ENCODE measurements at regions not wholly inside any gene's neighbourhood (a gene's known extent, or its start where the extent isn't known, plus 50 kb on each side); places are given as distances from the start of the nearest gene placed in this dataset.

DNA sequence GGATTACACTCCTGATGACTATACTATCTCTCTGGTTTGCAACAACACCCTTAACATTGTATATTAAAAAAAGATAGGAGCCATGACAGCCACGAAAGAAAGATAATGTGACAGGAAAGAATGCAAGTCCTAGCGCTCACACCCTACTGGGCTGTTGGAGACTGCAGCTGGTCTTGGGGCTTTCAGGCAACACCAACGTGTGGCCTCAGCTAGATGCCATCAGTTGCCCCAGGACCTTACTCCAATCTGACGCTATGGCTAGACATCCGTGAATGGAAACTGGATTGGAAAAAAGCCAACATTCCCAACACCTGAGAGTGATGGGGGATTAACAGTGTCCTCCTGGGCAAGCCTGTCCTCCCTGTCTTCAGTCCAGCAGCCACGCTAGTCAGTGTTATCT is 357.4 kb upstream of the GULP1 start:
- no peak for DNase-seq (ENCODE audit: low read depth, low spot score)

DNA sequence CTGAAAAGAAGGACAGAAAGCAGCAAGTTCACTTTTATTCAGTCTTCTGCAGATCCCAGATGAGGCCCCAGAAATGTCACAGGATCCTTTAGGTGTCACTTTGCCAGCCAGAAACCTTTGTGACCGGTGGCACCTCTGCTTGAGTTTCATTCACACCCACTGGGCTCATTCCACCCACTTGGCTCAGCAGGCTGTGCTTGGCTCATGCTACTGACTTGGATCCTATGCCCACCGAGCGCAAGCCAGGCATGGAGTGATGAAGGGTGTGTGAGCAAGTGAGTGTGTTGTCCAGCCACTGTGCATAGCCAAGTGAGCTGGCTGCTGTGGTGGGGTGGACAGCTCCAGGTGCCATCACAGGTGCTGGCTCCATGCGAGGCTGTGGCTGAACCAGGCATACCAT is 357.0 kb upstream of the GULP1 start:
- no peak for DNase-seq (ENCODE audit: low read depth, low spot score)

DNA sequence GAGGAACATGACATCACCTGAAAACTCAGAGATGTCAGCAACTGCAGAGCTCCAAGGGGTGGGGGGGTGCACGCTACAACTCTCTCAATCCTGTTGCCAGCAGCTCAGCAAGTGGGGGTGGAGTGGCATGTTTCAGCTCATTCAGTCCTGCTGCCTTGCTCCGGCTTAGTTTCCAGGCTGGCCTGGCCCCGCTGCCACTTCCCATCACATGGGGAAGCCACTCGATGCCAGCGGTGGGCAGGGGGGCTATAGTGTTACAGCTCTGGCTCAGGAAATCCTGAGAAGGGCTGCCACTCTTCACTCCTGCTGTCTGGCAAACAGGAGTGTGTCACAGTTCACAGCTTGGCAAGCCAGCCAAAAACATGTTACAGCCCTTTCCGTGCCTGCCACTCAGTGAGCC is 356.5 kb upstream of the GULP1 start:
- DNase-seq (ENCODE audit: low read depth, low spot score) = no peak

DNA sequence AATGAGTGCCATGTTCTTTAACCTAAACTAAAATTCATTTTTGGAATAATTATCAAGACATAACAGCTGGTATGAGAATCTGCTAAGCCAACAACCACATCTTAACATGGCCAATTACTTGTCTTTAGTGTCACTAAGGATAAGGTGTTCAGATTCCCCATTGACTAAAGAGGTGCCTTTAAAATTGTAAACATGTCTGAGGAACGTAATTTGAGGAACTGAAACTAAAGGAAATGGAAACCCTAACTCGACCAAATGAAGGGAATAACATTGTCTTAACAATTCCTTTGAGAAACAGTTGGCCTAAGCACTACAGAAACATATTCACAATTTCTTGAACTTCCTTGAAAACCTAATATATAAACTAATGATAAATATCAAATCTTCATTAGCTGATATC is 355.4 kb upstream of the GULP1 start:
- no peak for DNase-seq (ENCODE audit: low read depth, low spot score)

DNA sequence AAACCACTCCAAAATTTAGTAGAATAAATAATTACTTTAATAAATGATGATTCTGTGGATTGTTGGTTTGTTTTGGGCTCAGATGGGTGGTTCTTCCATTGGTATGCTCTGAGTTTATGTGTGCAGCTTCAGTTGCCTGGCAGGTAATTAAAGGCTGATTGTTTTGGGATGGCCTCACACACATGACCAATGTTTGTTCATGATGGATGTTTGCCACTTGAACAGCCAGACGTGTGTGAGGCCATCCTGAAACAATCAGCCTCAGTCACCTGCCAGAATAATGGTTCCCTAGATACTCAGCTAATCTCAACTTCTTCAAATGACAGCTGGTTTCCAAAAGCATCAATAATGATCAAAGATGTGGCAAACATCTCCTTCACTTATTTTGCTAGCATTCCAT is 352.5 kb upstream of the GULP1 start:
- DNase-seq (ENCODE audit: low read depth, low spot score) = no peak

DNA sequence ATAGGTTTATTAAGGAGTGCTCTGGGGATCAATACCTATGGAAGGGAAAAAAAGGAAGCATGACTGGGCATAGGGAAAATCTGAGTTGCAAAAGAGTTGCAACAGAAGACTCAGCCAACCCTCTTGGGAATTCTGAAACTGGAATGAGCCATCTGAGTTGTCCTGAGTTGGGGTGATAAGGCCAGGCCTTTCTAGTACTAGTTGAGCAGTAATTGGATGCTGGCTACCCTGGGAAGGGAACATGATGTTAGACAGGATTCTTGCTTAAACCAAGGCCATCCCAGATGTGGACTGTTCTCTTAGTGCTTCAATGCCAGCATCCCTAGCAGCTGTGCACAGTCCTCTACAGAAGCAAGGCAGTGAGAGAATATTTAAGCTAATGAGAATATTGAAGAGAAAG is 348.8 kb upstream of the GULP1 start:
- no peak for DNase-seq (ENCODE audit: low read depth, low spot score)

DNA sequence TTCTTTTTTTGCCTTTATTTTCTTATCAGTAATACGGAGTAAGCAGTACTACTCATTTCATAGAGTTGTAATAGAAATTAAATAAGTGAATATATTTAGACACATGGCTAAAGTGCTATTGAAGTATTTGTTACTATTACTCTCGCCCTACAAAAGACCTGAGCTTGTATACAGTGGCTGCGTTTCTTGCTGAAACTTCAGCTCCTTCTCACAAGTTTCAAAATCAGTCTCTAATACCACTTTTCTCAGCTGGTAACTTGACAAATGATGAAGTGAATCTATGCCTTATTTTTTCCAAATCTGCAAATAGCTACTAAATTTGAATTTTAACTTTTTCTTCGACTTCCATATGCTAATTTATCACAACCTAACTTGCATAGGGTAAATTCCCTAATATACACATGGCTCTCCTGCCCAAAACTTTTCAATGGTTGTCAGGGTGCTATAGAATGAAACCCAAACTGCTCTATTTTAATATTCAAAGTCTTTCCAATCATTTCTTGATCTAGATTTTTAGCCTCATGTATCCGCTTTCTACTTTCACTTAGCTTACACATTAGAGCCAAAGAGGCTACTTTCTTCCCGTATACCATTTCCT is 347.8 kb upstream of the GULP1 start:
- no peak for DNase-seq (ENCODE audit: low read depth, low spot score)

DNA sequence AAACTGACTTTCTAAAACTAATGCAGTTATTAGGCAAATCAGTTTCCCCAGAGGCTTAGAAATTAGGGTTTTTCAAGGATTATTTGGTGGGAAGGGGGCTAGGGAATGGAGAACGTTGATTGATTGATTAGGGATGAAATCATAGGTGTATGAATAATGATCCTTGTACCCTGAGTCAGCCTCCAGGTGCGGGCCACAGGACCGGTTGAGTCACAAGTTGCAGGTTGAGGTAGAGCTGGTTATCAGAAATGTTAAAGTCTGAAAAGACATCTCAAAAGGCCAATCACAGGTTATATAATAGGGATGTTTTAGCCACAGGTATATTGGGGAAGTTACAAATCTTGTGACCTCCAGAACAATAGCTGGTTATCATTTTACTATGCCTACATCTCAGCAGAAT is 341.8 kb upstream of the GULP1 start:
- no peak for DNase-seq (ENCODE audit: low read depth, low spot score)

DNA sequence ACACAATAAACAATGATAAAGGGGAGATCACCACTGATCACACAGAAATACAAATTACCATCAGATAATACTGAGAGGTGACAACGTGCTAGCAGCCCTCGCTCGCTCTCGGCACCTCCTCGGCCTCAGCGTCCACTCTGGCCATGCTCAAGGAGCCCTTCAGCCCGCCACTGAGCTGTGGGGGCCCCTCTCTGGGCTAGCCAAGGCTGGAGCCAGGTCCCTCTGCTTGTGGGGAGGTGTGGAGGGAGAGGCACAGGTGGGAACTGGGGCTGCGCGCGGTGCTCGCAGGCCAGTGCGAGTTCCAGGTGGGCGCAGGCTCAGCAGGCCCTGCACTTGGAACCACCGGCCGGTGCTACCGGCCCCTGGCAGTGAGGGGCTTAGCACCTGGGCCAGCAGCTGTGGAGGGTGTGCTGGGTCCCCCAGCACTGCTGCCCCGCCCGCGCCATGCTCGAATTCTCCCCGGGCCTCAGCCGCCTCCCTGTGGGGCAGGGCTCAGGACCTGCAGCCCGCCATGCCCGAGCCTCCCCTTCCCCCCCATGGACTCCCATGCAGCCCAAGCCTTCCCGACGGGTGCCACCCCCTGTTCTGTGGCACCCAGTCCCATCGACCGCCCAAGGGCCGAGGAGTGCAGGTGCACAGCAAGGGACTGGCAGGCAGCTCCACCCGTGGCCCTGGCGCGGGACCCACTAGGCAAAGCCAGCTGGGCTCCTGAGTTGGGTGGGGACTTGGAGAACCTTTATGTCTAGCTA is 340.0 kb upstream of the GULP1 start:
- no peak for DNase-seq (ENCODE audit: low read depth, low spot score)

DNA sequence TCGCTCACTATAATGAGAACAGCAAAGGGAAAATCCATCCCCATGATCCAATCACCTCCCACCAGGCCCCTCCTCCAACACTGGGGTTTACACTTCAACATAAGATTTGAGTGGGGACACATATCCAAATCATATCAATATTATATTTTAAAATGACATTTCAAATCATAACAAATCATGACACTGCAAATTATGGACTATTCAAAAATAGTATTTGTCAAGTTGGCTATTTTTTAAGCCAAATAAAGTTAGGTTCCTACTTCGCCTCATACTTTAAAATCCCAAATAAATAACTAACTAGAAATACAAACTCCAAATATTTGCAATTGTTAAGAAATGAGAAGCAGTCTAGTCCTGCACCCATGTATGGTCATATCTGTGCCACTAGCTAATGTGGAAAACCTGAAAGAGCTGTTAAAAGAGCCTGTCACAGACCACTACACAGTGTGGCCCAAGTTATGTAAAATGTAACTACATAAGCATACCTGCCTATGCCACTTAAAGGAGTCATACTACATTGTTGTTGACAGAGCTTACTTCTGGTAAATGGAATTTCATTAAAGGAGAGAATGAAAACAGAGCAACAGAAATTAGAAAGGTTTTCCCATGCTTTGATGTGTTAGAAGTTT is 334.7 kb upstream of the GULP1 start:
- no peak for DNase-seq (ENCODE audit: low read depth, low spot score)

DNA sequence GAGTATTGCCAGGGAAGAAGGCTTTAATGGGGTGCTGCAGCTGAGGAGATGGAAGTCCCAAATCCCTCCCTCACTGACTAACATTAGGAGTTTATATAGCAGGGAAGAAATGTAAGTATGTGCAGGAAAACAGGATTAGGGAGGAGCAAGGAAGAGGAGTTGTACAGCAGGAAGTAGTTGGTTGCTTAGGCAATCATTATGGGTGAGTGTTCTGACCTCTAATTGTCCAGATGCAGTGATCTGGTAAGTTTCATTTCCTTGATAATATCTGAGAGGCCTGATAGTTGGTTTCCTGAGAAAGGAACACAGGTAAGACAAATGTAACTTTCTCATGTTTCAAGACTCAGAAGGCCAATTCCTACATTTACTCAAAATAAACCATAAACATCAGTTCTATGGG is 331.9 kb upstream of the GULP1 start:
- DNase-seq (ENCODE audit: low read depth, low spot score) = no peak

DNA sequence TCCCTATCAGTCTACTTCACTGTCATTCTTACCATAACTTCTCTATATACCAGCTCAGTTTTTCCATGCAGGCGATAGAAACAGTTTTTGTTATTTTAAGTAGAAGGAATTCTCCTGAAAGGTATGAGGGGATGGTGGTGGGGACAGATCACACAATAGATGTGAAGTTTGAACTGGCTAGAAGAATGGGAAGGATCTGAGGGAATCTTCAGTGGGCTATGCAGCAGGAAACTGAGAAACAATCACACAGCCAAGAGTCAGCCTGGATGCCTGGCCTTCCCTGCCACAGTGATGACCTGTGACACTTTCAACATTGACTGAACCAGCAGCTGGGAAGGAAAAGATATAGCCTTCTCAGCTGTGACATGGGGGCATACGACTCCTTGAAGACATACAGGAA is 329.1 kb upstream of the GULP1 start:
- DNase-seq (ENCODE audit: low read depth, low spot score) = no peak

DNA sequence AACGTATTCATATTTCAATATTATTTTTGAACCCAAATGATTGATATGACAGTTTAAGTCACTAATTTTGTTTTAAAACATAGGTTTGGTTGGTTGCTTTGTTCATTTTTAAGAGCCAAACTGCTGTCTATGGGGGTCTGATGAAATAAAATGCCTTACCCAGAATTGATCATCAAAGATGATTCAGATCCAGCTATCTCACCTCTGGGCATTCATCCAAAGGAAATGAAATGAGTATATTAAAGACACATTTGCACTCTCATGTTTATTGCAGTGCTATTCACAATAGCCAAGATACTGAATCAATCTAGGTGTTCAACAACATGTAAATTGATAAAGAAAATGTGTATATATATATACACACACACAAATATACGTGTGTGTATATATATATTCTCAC is 326.9 kb upstream of the GULP1 start:
- DNase-seq (ENCODE audit: low read depth, low spot score) = no peak

DNA sequence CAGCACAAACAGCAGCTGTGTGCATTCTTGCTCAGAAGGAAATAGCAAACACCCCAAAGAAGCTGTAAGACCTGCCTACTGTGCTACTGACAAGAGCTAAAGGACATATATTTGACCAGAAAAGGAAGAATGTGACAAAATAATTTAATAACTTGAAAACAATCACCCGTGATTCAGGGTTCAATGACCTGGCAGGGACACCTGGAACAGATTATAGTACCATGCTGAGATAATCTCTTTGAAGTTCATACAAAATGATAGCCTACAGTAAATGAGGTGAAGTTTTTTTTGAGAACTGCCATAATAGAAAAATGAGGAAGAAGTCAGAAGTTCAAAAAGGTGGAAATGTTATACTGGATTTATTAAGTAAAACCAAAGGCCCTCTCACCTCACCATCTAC is 324.8 kb upstream of the GULP1 start:
- no peak for DNase-seq (ENCODE audit: low read depth, low spot score)

DNA sequence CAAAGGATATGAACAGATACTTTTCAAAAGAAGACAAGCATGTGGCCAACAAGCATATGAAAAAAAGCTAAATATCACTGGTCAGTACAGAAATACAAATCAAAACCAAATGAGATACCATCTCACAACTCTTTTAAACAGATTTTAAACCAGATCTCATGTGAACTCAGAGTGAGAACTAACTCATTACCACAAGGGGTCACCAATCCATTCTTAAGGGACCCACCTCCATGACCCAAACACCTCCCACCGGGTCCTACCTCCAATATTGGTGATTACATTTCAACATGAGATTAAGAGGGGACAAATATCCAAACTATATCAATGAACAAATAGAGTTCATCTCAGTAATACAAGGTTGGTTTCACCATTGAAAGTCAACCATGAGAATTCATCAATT is 319.8 kb upstream of the GULP1 start:
- no peak for DNase-seq (ENCODE audit: low read depth, low spot score)

DNA sequence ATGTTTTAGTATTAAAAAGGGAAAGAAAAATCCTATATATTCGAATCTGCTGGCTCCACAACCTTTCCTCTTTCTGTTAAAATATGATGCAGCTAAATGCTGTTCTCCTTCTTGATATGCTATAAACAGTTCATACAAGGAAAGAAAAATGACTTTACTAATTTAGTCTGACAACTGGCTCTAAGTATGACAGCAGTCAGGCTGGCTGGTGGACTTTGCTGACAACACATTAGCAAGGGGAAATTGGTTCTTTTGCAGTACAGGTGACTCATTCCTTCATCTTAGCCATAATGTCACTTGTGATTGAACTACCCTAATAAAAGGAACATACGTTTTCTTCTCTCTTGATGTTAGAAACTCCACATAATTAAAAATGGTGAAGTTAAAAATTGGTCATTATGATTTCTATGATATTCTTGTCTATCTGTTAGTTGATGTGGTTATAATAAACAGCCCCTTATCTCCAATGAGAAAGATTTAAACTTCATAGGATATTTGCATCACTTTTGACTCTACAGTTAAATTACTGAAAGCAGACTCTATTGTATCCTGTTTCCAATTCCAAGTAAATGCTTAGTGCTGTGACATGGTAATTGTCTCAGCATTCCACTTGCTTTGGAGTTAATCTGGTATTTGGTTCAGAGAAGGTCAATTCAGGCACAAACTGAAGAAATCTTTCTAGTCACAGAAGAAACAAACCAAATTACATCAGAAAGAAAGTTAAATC is 315.3 kb upstream of the GULP1 start:
- DNase-seq (ENCODE audit: low read depth, low spot score) = no peak

DNA sequence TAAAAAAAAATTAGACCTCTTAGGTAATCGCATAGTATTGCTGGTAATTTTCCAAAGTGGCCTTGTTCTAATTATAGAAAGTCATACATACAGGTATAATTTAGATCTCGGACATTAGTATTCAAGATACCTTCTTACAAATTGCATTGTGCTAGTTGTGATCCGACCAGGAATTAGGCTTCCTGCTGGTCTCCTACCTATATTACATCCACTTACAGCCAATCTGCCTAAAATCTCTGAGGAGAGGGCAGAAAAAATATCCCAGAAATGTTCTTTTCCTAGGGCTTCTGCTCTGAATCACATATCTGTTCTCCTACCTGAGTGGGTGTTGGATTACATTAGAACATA is 314.7 kb upstream of the GULP1 start:
- DNase-seq (ENCODE audit: low read depth, low spot score) = no peak

DNA sequence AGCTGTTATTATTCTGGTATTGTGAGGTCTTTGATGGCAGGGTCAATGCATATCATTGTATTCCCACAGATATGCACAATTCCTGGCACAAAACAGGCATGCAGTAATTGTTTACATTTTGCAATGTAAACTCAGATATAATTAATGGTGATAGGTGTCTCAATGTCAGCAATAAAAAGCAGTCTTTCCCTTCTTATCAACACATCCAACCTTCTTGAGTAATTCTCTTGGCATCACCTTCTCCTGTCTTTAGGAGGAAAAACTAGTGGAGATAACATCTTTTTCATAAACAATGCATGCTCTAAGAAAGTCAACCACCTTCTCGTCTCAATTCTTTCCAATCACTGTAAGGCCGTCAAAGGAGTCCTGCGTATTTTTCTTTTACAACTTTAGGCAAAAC is 313.3 kb upstream of the GULP1 start:
- no peak for DNase-seq (ENCODE audit: low read depth, low spot score)

DNA sequence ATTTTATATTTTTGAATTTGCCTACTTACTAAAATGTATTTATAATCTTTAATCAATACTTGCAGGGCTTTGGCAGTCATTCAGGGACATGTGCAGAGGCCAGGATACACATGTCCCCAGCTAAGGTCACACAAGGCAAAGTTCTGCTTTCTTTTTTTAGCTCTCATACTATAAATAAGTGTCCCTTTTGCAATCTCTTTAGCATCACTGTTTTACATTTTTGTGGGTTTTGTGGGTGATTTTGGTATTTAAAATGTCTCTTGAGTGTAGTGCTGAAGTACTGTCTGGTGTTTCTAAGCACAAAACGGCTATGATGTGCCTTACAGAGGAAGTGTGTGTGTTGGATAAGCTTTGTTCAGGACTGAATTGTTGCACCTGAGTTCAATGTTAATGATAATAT is 309.0 kb upstream of the GULP1 start:
- DNase-seq (ENCODE audit: low read depth, low spot score) = no peak

DNA sequence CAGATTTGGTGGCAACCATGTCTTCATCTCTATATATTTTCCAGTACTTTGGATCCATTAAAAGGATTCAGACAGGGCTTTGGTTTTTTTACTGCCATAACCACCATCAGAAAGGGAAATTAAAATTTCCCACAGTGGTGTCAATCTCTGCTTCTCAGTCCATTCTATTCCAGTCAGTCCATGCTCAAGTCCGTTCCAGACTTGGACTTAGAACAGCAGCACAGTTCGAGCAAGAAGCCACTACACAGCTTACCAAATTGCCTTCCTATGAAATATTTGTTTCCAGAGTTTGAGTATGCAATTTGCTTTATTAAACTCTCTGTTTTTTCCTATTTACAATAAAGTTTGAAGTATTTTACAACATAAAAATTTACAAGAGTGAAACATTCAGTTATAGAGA is 306.5 kb upstream of the GULP1 start:
- no peak for DNase-seq (ENCODE audit: low read depth, low spot score)

DNA sequence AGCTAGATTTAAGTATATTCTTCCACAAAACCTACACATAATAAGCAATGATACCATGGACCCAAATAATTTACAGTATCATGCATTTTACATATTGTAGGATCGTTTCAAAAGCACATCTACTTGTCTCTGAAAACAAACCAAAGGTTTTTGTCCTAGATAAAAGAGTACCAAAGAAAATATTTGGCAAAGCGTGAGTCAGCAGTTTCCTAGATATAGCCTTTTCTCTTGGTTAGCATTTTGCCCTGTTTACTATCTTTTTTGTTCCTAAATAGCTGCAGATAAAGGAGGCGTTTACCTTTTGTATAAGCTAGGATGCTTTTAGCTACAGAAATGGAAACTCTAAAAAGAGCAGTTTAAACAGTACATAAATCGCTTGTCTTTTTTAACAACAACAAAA is 305.8 kb upstream of the GULP1 start:
- no peak for DNase-seq (ENCODE audit: low read depth, low spot score)

DNA sequence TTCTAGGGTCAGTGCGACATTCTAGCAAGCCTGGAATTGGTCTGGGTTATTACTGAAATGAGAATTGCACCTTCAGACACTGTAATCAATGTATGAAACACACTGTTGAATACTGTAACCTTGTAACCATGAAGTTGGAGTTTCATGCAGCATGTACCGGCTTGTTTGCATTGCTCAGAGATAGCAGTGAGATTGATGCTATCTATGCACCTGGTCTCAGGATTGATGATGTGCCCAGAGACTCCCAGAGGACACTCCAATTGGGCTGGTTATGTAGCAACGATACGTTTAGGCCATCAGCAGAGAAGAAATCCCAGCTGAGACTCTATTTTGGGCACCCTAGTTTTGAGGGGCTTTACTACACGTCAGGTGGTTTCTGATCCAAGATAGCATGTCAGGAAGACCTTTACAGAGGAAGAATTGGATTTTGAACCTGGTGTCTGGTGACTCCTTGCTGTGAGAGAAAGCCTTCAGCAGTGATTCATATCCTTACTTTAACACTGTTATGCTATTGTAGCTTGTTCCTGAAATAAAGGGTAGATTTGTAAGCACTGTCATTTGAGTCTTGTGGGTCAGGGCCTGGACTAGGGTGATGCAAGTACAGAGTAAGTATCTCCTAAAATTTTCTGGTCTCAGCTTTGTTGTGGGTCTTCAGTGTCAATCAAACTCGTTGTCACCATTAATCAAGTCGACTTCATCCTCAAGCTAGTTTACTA is 305.1 kb upstream of the GULP1 start:
- DNase-seq (ENCODE audit: low read depth, low spot score) = no peak
